Left lung (tissue), 4 donors: ENCODE measurements at regions not wholly inside any gene's neighbourhood (a gene's known extent, or its start where the extent isn't known, plus 50 kb on each side); places are given as distances from the start of the nearest gene placed in this dataset.

Experiments
- ATAC-seq: fragments of 200-7000 bp; cut with Tn5 transposase; one replicate; pipeline ENCODE4 v1.9.1; 2020; ENCODE audit warnings: moderate library complexity
- DNase-seq, 4 donors: peaks; one replicate each; pipeline ENCODE4 v3.0.0-alpha.2; 2013 to 2020
- H3K27ac ChIP-seq, 2 donors: fragments of 200-600 bp; sonication (generic) in 1 of 2; one replicate each; pipeline versions ENCODE4 v1.5.0 to v1.8.0; 2020 to 2021
- H3K27me3 ChIP-seq, 2 donors: fragments of 200-600 bp; sonication (generic) in 1 of 2; one replicate each; pipeline versions ENCODE4 v1.5.0 to v1.8.0; 2020 to 2021
- H3K36me3 ChIP-seq, 2 donors: fragments of 200-600 bp; sonication (generic) in 1 of 2; one replicate each; pipeline versions ENCODE4 v1.5.0 to v1.8.0; 2020 to 2021
- H3K4me1 ChIP-seq, 2 donors: fragments of 200-600 bp; one replicate each; pipeline ENCODE4 v1.8.0; 2021
- H3K4me3 ChIP-seq, 2 donors: fragments of 200-600 bp; sonication (generic) in 1 of 2; one replicate each; pipeline versions ENCODE4 v1.5.0 to v1.8.0; 2020 to 2021; ENCODE audit warnings: mild to moderate bottlenecking in 1 of 2
- H3K9me3 ChIP-seq, 2 donors: fragments of 200-600 bp; sonication (generic) in 1 of 2; one replicate each; pipeline versions ENCODE4 v1.5.0 to v1.8.0; 2020 to 2021
- CTCF ChIP-seq, 2 donors: fragments of 200-600 bp; sonication (generic) in 1 of 2; IDR thresholded peaks; one replicate each; pipeline versions ENCODE4 v1.5.0 to v1.8.0; 2021; ENCODE audit warnings: antibody characterized with exemption in 2 of 2
- intact Hi-C, 2 donors: fragments of 100-400 bp; cut with DNase I; formaldehyde crosslinking; loops; one replicate each; pipeline versions ENCODE4 v1.11.2 to v1.14.2; 2022
- donor health status: DM: no; HTN: yes; CAD: no.
- donor health status: DM: no; HTN: no; CAD: no.

DNA sequence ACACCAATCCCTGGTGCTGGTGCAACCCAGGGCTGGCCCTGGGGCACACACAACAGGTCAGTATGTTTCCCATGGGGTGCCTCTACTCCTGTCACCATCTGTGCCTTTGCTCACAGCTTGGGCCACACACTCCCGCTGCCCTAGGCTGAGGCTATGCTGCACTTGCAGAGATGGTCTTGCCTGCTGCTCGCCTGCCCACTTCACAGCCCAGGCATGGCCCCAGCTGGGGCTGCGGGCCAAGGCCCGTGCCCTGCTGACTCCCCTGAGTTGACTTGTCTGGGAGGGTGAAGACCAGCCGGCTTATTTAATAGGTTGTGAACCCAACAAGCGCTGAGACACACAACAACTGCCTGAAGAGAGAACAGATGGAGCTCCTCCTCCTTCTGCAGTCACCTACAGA, 184.1 kb downstream of the ZNF33B start:
- ATAC-seq (no peak), DNase-seq (peak in 1 of 4 donors; percentile 41)
- intact Hi-C loops, result no loop called here
- H3K9me3 ChIP-seq, result peaks cover 0 to 3% of the 10 kb centered on the region in 2 donors
- H3K27ac ChIP-seq, result no peak overlapping the region
- no peaks in the 10 kb centered on the region for H3K36me3 ChIP-seq
- no peak overlapping the region for H3K4me3 ChIP-seq
- TF ChIP-seq CTCF (IDR thresholded peaks at IDR 0.05), result no peak
- no peaks in the 10 kb centered on the region for H3K27me3 ChIP-seq
- H3K4me1 ChIP-seq, result no peaks in the 10 kb centered on the region

GRCh38 chr10:42431095-42431494, 207.3 kb downstream of the ZNF33B start:
- no peak for TF ChIP-seq CTCF (IDR thresholded peaks at IDR 0.05)
- DNase-seq (no peak), ATAC-seq (no peak)
- no peaks in the 10 kb centered on the region for H3K27me3 ChIP-seq
- no peaks in the 10 kb centered on the region for H3K9me3 ChIP-seq
- no peak overlapping the region for H3K27ac ChIP-seq
- H3K4me1 ChIP-seq, result no peaks in the 10 kb centered on the region
- intact Hi-C loops, result no loop called here
- no peaks in the 10 kb centered on the region for H3K36me3 ChIP-seq
- H3K4me3 ChIP-seq, result no peak overlapping the region

GRCh38 chr10:42428534-42428933, 209.8 kb downstream of the ZNF33B start:
- Histone ChIP-seq H3K4me1 (no peaks in the 10 kb centered on the region), H3K27ac (no peak overlapping the region), H3K27me3 (no peaks in the 10 kb centered on the region), H3K36me3 (no peaks in the 10 kb centered on the region), H3K4me3 (no peak overlapping the region), H3K9me3 (no peaks in the 10 kb centered on the region)
- intact Hi-C loops, result no loop called here
- ATAC-seq (no peak), DNase-seq (no peak)
- no peak for TF ChIP-seq CTCF (IDR thresholded peaks at IDR 0.05)

- Histone ChIP-seq H3K9me3 (peaks cover 0 to 6% of the 10 kb centered on the region in 2 donors), H3K4me1 (no peaks in the 10 kb centered on the region), H3K27ac (no peak overlapping the region), H3K36me3 (no peaks in the 10 kb centered on the region), H3K4me3 (no peak overlapping the region), H3K27me3 (no peaks in the 10 kb centered on the region)
- intact Hi-C loops, result no loop called here
- no peak for TF ChIP-seq CTCF (IDR thresholded peaks at IDR 0.05)
- DNase-seq, result no peak
- ATAC-seq, result no peak
Observed at GRCh38 chr10:42422911-42423310, 215.5 kb downstream of the ZNF33B start.

- H3K4me3 ChIP-seq, result no peak overlapping the region
- no peaks in the 10 kb centered on the region for H3K4me1 ChIP-seq
- H3K9me3 ChIP-seq, result peaks cover 0 to 8% of the 10 kb centered on the region in 2 donors
- ATAC-seq, result no peak
- no peaks in the 10 kb centered on the region for H3K36me3 ChIP-seq
- no peak for TF ChIP-seq CTCF (IDR thresholded peaks at IDR 0.05)
- no peak overlapping the region for H3K27ac ChIP-seq
- intact Hi-C loops, result no loop called here
- DNase-seq, result no peak
- H3K27me3 ChIP-seq, result no peaks in the 10 kb centered on the region
Observed at GRCh38 chr10:42421812-42422211, 216.6 kb downstream of the ZNF33B start.
